ENCODE measurements at regions not wholly inside any gene's neighbourhood (a gene's known extent, or its start where the extent isn't known, plus 50 kb on each side); places are given as distances from the start of the nearest gene placed in this dataset.

GRCh38 chr9:107174441-107174840 is 108.6 kb upstream of the RAD23B start:
- no peaks in the 10 kb centered on the region for H3K9me3 ChIP-seq (ENCODE audit: control insufficient read depth, low read length)
- no peaks in the 10 kb centered on the region for H3K4me1 ChIP-seq (ENCODE audit: control insufficient read depth, insufficient read depth, low read length, poor library complexity, severe bottlenecking)
- no peaks in the 10 kb centered on the region for H3K27me3 ChIP-seq (replicated peaks; ENCODE audit: control insufficient read depth, insufficient read depth, low read length, poor library complexity, severe bottlenecking)
- no peak overlapping the region for H3K27ac ChIP-seq (ENCODE audit: insufficient read depth, low read length, poor library complexity, severe bottlenecking)
- no peak overlapping the region for H3K4me3 ChIP-seq (ENCODE audit: insufficient read depth, low read depth, low read length, poor library complexity, severe bottlenecking)
- H3K36me3 ChIP-seq (ENCODE audit: control insufficient read depth, insufficient read depth, low read length): no peaks in the 10 kb centered on the region
- DNase-seq: no peak

- no peaks in the 10 kb centered on the region for H3K9me3 ChIP-seq (ENCODE audit: control insufficient read depth, low read length)
These were observed 108.0 kb upstream of the RAD23B start for GRCh38 chr9:107175041-107175440.

GRCh38 chr9:107175816-107176435 is 107.2 kb upstream of the RAD23B start:
- H3K9me3 ChIP-seq (ENCODE audit: control insufficient read depth, low read length): no peaks in the 10 kb centered on the region
- no peak overlapping the region for H3K27ac ChIP-seq (ENCODE audit: insufficient read depth, low read length, poor library complexity, severe bottlenecking)
- no peaks in the 10 kb centered on the region for H3K27me3 ChIP-seq (replicated peaks; ENCODE audit: control insufficient read depth, insufficient read depth, low read length, poor library complexity, severe bottlenecking)
- DNase-seq: no peak
- H3K4me1 ChIP-seq (ENCODE audit: control insufficient read depth, insufficient read depth, low read length, poor library complexity, severe bottlenecking): no peaks in the 10 kb centered on the region
- no peak overlapping the region for H3K4me3 ChIP-seq (ENCODE audit: insufficient read depth, low read depth, low read length, poor library complexity, severe bottlenecking)
- H3K36me3 ChIP-seq (ENCODE audit: control insufficient read depth, insufficient read depth, low read length): no peaks in the 10 kb centered on the region

More at GRCh38 chr9:107175041-107175440, 108.0 kb upstream of the RAD23B start:
- no peaks in the 10 kb centered on the region for H3K36me3 ChIP-seq (ENCODE audit: control insufficient read depth, insufficient read depth, low read length)
- no peak for DNase-seq
- H3K4me1 ChIP-seq (ENCODE audit: control insufficient read depth, insufficient read depth, low read length, poor library complexity, severe bottlenecking): no peaks in the 10 kb centered on the region
- H3K4me3 ChIP-seq (ENCODE audit: insufficient read depth, low read depth, low read length, poor library complexity, severe bottlenecking): no peak overlapping the region
- no peaks in the 10 kb centered on the region for H3K27me3 ChIP-seq (replicated peaks; ENCODE audit: control insufficient read depth, insufficient read depth, low read length, poor library complexity, severe bottlenecking)
- H3K27ac ChIP-seq (ENCODE audit: insufficient read depth, low read length, poor library complexity, severe bottlenecking): no peak overlapping the region

GRCh38 chr9:107176436-107177151 is 106.5 kb upstream of the RAD23B start:
- Histone ChIP-seq H3K4me3 (ENCODE audit: insufficient read depth, low read depth, low read length, poor library complexity, severe bottlenecking) (no peak overlapping the region), H3K27ac (ENCODE audit: insufficient read depth, low read length, poor library complexity, severe bottlenecking) (no peak overlapping the region), H3K36me3 (ENCODE audit: control insufficient read depth, insufficient read depth, low read length) (no peaks in the 10 kb centered on the region), H3K27me3 (replicated peaks; ENCODE audit: control insufficient read depth, insufficient read depth, low read length, poor library complexity, severe bottlenecking) (no peaks in the 10 kb centered on the region), H3K4me1 (ENCODE audit: control insufficient read depth, insufficient read depth, low read length, poor library complexity, severe bottlenecking) (no peaks in the 10 kb centered on the region), H3K9me3 (ENCODE audit: control insufficient read depth, low read length) (no peaks in the 10 kb centered on the region)
- DNase-seq: no peak

GRCh38 chr9:107177243-107177839 is 105.7 kb upstream of the RAD23B start:
- H3K4me3 ChIP-seq (ENCODE audit: insufficient read depth, low read depth, low read length, poor library complexity, severe bottlenecking): no peak overlapping the region
- no peak for DNase-seq
- no peaks in the 10 kb centered on the region for H3K9me3 ChIP-seq (ENCODE audit: control insufficient read depth, low read length)
- no peak overlapping the region for H3K27ac ChIP-seq (ENCODE audit: insufficient read depth, low read length, poor library complexity, severe bottlenecking)
- H3K27me3 ChIP-seq (replicated peaks; ENCODE audit: control insufficient read depth, insufficient read depth, low read length, poor library complexity, severe bottlenecking): no peaks in the 10 kb centered on the region
- H3K36me3 ChIP-seq (ENCODE audit: control insufficient read depth, insufficient read depth, low read length): no peaks in the 10 kb centered on the region
- H3K4me1 ChIP-seq (ENCODE audit: control insufficient read depth, insufficient read depth, low read length, poor library complexity, severe bottlenecking): no peaks in the 10 kb centered on the region

GRCh38 chr9:107177857-107178256 is 105.2 kb upstream of the RAD23B start:
- no peak for DNase-seq
- Histone ChIP-seq H3K4me3 (ENCODE audit: insufficient read depth, low read depth, low read length, poor library complexity, severe bottlenecking) (no peak overlapping the region), H3K27me3 (replicated peaks; ENCODE audit: control insufficient read depth, insufficient read depth, low read length, poor library complexity, severe bottlenecking) (no peaks in the 10 kb centered on the region), H3K36me3 (ENCODE audit: control insufficient read depth, insufficient read depth, low read length) (no peaks in the 10 kb centered on the region), H3K9me3 (ENCODE audit: control insufficient read depth, low read length) (no peaks in the 10 kb centered on the region), H3K4me1 (ENCODE audit: control insufficient read depth, insufficient read depth, low read length, poor library complexity, severe bottlenecking) (no peaks in the 10 kb centered on the region), H3K27ac (ENCODE audit: insufficient read depth, low read length, poor library complexity, severe bottlenecking) (no peak overlapping the region)

GRCh38 chr9:107178293-107178692 is 104.8 kb upstream of the RAD23B start:
- Histone ChIP-seq H3K4me3 (ENCODE audit: insufficient read depth, low read depth, low read length, poor library complexity, severe bottlenecking) (no peak overlapping the region), H3K27me3 (replicated peaks; ENCODE audit: control insufficient read depth, insufficient read depth, low read length, poor library complexity, severe bottlenecking) (no peaks in the 10 kb centered on the region), H3K9me3 (ENCODE audit: control insufficient read depth, low read length) (no peaks in the 10 kb centered on the region), H3K27ac (ENCODE audit: insufficient read depth, low read length, poor library complexity, severe bottlenecking) (no peak overlapping the region), H3K36me3 (ENCODE audit: control insufficient read depth, insufficient read depth, low read length) (no peaks in the 10 kb centered on the region), H3K4me1 (ENCODE audit: control insufficient read depth, insufficient read depth, low read length, poor library complexity, severe bottlenecking) (no peaks in the 10 kb centered on the region)
- no peak for DNase-seq

- no peak overlapping the region for H3K27ac ChIP-seq (ENCODE audit: insufficient read depth, low read length, poor library complexity, severe bottlenecking)
- no peak overlapping the region for H3K4me3 ChIP-seq (ENCODE audit: insufficient read depth, low read depth, low read length, poor library complexity, severe bottlenecking)
- no peak for DNase-seq
- H3K36me3 ChIP-seq (ENCODE audit: control insufficient read depth, insufficient read depth, low read length): no peaks in the 10 kb centered on the region
- H3K4me1 ChIP-seq (ENCODE audit: control insufficient read depth, insufficient read depth, low read length, poor library complexity, severe bottlenecking): no peaks in the 10 kb centered on the region
- H3K9me3 ChIP-seq (ENCODE audit: control insufficient read depth, low read length): no peaks in the 10 kb centered on the region
- no peaks in the 10 kb centered on the region for H3K27me3 ChIP-seq (replicated peaks; ENCODE audit: control insufficient read depth, insufficient read depth, low read length, poor library complexity, severe bottlenecking)
These were observed 102.9 kb upstream of the RAD23B start for GRCh38 chr9:107180206-107180605.

GRCh38 chr9:107183176-107183575 is 99.9 kb upstream of the RAD23B start:
- Histone ChIP-seq H3K27me3 (replicated peaks; ENCODE audit: control insufficient read depth, insufficient read depth, low read length, poor library complexity, severe bottlenecking) (no peaks in the 10 kb centered on the region), H3K36me3 (ENCODE audit: control insufficient read depth, insufficient read depth, low read length) (no peaks in the 10 kb centered on the region)

GRCh38 chr9:107188376-107188775 is 94.7 kb upstream of the RAD23B start:
- Histone ChIP-seq H3K9me3 (ENCODE audit: control insufficient read depth, low read length) (no peaks in the 10 kb centered on the region), H3K27me3 (replicated peaks; ENCODE audit: control insufficient read depth, insufficient read depth, low read length, poor library complexity, severe bottlenecking) (no peaks in the 10 kb centered on the region), H3K4me3 (ENCODE audit: insufficient read depth, low read depth, low read length, poor library complexity, severe bottlenecking) (no peak overlapping the region), H3K27ac (ENCODE audit: insufficient read depth, low read length, poor library complexity, severe bottlenecking) (no peak overlapping the region), H3K36me3 (ENCODE audit: control insufficient read depth, insufficient read depth, low read length) (no peaks in the 10 kb centered on the region), H3K4me1 (ENCODE audit: control insufficient read depth, insufficient read depth, low read length, poor library complexity, severe bottlenecking) (no peaks in the 10 kb centered on the region)
- DNase-seq: no peak

More at GRCh38 chr9:107183176-107183575, 99.9 kb upstream of the RAD23B start:
- no peak overlapping the region for H3K4me3 ChIP-seq (ENCODE audit: insufficient read depth, low read depth, low read length, poor library complexity, severe bottlenecking)
- no peak for DNase-seq
- no peaks in the 10 kb centered on the region for H3K4me1 ChIP-seq (ENCODE audit: control insufficient read depth, insufficient read depth, low read length, poor library complexity, severe bottlenecking)
- no peaks in the 10 kb centered on the region for H3K9me3 ChIP-seq (ENCODE audit: control insufficient read depth, low read length)
- no peak overlapping the region for H3K27ac ChIP-seq (ENCODE audit: insufficient read depth, low read length, poor library complexity, severe bottlenecking)

All from effector memory CD4-positive, alpha-beta T cell (primary cell).